HUES48 (cell line): ENCODE measurements at regions not wholly inside any gene's neighbourhood (a gene's known extent, or its start where the extent isn't known, plus 50 kb on each side); places are given as distances from the start of the nearest gene placed in this dataset.

Source experiments
- H3K27ac ChIP-seq: one replicate; pipeline ENCODE4 v1.7.0; 2013; ENCODE audit warnings: low read depth, low read length, inconsistent platforms
- H3K27me3 ChIP-seq: 2 replicates; pipeline ENCODE4 v1.6.1; 2013; ENCODE audit warnings: mild to moderate bottlenecking, low read length; ENCODE audit not compliant: control insufficient read depth, insufficient read depth
- H3K36me3 ChIP-seq: 2 replicates; pipeline ENCODE4 v1.6.1; 2013; ENCODE audit warnings: low read length; ENCODE audit not compliant: control insufficient read depth, insufficient read depth
- H3K4me1 ChIP-seq: 2 replicates; pipeline ENCODE4 v1.6.1; 2013; ENCODE audit warnings: mild to moderate bottlenecking, low read length; ENCODE audit not compliant: control insufficient read depth, insufficient read depth
- H3K4me3 ChIP-seq: 2 replicates; pipeline ENCODE4 v1.5.1; 2013; ENCODE audit warnings: mild to moderate bottlenecking, low read depth, low read length
- H3K9ac ChIP-seq: 2 replicates; pipeline ENCODE4 v1.6.1; 2013; ENCODE audit warnings: mild to moderate bottlenecking, low read depth, low read length, moderate library complexity
- H3K9me3 ChIP-seq: 2 replicates; pipeline ENCODE4 v1.6.1; 2013; ENCODE audit warnings: low read length; ENCODE audit not compliant: control insufficient read depth, insufficient read depth

GRCh38 chrX:20529301-20529700 is 262.6 kb upstream of the RPS6KA3 start:
- H3K27me3 ChIP-seq, result 0 out of 2 replicates have a peak, but pooled peaks cover 7% of the 10 kb centered on the region
- H3K9me3 ChIP-seq, result no peaks in the 10 kb centered on the region
- no peak overlapping the region for H3K4me3 ChIP-seq
- H3K4me1 ChIP-seq, result peaks cover 25% of the 10 kb centered on the region
- no peaks in the 10 kb centered on the region for H3K36me3 ChIP-seq
- H3K9ac ChIP-seq, result no peak overlapping the region
- H3K27ac ChIP-seq, result no peak overlapping the region

GRCh38 chrX:20527558-20528011 is 260.9 kb upstream of the RPS6KA3 start:
- Histone ChIP-seq H3K4me3 (no peak overlapping the region), H3K27ac (no peak overlapping the region), H3K4me1 (peaks cover 25% of the 10 kb centered on the region), H3K9me3 (no peaks in the 10 kb centered on the region), H3K9ac (no peak overlapping the region), H3K36me3 (no peaks in the 10 kb centered on the region), H3K27me3 (0 out of 2 replicates have a peak, but pooled peaks cover 7% of the 10 kb centered on the region)

DNA sequence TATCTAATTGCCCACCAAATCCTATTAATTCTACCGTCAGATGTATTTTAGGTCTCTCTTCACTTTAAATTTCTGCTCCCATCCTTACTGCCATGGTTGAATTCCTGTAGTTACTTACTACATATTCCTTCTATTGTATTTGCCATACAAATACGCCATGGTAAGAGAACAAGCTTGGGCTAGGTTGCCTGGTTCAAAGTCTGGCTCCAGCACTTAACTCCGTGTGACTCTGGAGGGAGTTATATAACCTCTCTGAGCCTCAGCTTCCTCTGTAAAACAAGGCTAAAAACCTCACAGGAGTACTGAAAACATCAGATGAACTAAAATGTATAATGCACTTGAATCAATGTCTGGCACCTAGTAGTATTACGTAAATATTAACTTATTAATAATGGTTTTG is 260.3 kb upstream of the RPS6KA3 start:
- H3K9me3 ChIP-seq, result no peaks in the 10 kb centered on the region
- no peak overlapping the region for H3K9ac ChIP-seq
- no peaks in the 10 kb centered on the region for H3K36me3 ChIP-seq
- peaks cover 25% of the 10 kb centered on the region for H3K4me1 ChIP-seq
- H3K27me3 ChIP-seq, result 0 out of 2 replicates have a peak, but pooled peaks cover 3% of the 10 kb centered on the region
- no peak overlapping the region for H3K27ac ChIP-seq
- no peak overlapping the region for H3K4me3 ChIP-seq

DNA sequence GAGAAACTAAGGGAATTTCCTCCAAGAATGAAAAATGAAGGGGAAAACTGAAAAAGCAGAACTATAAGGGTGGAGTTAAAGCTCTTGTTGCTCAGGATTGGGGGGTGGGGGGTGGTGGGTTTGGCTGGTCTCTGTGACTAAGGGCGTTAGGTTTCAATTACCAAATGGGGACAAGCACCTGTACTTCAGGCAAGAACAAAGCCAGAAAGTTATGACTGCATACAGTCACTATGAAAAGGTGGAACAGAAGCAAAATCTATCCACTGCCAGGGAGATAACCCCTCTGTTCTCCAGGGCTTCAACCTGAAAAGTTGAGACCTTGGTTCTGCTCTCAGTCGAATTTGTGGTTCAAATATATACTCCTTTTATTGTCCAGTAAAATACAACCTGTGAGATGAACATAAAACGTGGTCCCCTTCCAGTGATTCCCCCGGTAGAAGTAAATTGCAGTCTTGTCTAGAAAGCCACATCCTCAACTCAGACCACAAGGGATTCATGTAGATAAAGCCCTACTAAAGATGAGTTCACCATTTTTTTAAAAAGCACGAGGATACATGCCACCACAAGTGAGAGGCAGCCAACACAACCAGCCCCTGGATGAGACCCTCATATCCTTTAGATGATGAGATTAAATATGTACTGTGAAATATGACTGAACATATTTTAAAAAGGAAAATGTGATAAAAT is 257.1 kb upstream of the RPS6KA3 start:
- Histone ChIP-seq H3K36me3 (no peaks in the 10 kb centered on the region), H3K4me3 (no peak overlapping the region), H3K27me3 (no peaks in the 10 kb centered on the region)

GRCh38 chrX:20522420-20522819 is 255.7 kb upstream of the RPS6KA3 start:
- H3K9me3 ChIP-seq, result no peaks in the 10 kb centered on the region
- no peaks in the 10 kb centered on the region for H3K36me3 ChIP-seq
- H3K4me1 ChIP-seq, result no peaks in the 10 kb centered on the region
- no peak overlapping the region for H3K9ac ChIP-seq
- H3K27me3 ChIP-seq, result no peaks in the 10 kb centered on the region
- H3K27ac ChIP-seq, result no peak overlapping the region
- no peak overlapping the region for H3K4me3 ChIP-seq

More for the DNA sequence above, 257.1 kb upstream of the RPS6KA3 start:
- Histone ChIP-seq H3K9ac (no peak overlapping the region), H3K4me1 (peaks cover 4% of the 10 kb centered on the region; the same call in 1 of the 2 replicates), H3K27ac (no peak overlapping the region), H3K9me3 (no peaks in the 10 kb centered on the region)

DNA sequence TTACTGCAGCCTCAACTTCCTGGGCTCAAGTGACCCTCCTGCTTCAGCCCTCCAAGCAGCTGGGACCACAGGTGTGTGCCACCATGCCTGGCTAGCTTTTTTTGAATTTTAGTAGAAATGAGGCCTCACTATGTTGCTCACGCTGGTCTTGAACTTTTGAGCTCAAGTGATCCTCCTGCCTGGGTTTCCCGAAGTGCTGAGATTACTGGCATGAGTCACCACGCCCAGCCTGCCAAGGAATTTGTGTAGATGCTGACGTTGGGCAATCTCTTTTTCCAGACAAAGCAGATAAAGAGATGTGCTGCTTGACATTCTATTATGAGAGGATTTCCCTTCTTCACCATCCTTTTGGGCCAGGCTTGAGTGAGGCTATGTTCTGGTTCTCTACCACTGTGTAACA is 254.5 kb upstream of the RPS6KA3 start:
- H3K4me3 ChIP-seq, result no peak overlapping the region
- H3K9ac ChIP-seq, result no peak overlapping the region
- no peaks in the 10 kb centered on the region for H3K9me3 ChIP-seq
- H3K36me3 ChIP-seq, result no peaks in the 10 kb centered on the region
- H3K27me3 ChIP-seq, result no peaks in the 10 kb centered on the region
- no peaks in the 10 kb centered on the region for H3K4me1 ChIP-seq
- no peak overlapping the region for H3K27ac ChIP-seq

GRCh38 chrX:20519826-20520225 is 253.1 kb upstream of the RPS6KA3 start:
- no peak overlapping the region for H3K27ac ChIP-seq
- H3K9ac ChIP-seq, result no peak overlapping the region
- H3K4me3 ChIP-seq, result no peak overlapping the region
- H3K9me3 ChIP-seq, result no peaks in the 10 kb centered on the region
- no peaks in the 10 kb centered on the region for H3K27me3 ChIP-seq
- no peaks in the 10 kb centered on the region for H3K36me3 ChIP-seq
- no peaks in the 10 kb centered on the region for H3K4me1 ChIP-seq

DNA sequence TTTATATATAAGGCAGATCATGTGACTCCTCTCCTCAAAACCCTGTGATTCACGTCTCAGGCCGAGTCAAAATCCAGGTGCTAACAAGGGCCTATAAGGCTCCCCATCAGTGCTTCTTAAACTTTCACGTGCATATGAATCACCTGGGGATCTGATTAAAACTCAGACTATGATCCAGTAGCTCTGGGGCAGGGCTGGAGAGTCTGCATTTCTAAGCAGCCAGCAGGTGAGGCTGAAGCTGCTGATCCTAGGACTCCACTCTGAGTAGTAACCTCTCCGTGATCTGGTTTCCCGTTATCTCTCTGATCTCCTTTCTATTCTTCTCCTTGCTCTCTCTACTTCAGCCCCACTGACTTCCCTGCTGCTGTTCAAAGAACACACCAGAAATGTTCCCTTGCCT is 252.4 kb upstream of the RPS6KA3 start:
- no peak overlapping the region for H3K4me3 ChIP-seq
- H3K27me3 ChIP-seq, result no peaks in the 10 kb centered on the region
- H3K4me1 ChIP-seq, result no peaks in the 10 kb centered on the region
- H3K9me3 ChIP-seq, result no peaks in the 10 kb centered on the region
- no peak overlapping the region for H3K27ac ChIP-seq
- H3K36me3 ChIP-seq, result no peaks in the 10 kb centered on the region
- no peak overlapping the region for H3K9ac ChIP-seq

GRCh38 chrX:20517565-20517964 is 250.9 kb upstream of the RPS6KA3 start:
- no peak overlapping the region for H3K9ac ChIP-seq
- H3K4me1 ChIP-seq, result no peaks in the 10 kb centered on the region
- H3K4me3 ChIP-seq, result no peak overlapping the region
- H3K36me3 ChIP-seq, result no peaks in the 10 kb centered on the region
- no peaks in the 10 kb centered on the region for H3K9me3 ChIP-seq
- no peaks in the 10 kb centered on the region for H3K27me3 ChIP-seq
- H3K27ac ChIP-seq, result no peak overlapping the region

DNA sequence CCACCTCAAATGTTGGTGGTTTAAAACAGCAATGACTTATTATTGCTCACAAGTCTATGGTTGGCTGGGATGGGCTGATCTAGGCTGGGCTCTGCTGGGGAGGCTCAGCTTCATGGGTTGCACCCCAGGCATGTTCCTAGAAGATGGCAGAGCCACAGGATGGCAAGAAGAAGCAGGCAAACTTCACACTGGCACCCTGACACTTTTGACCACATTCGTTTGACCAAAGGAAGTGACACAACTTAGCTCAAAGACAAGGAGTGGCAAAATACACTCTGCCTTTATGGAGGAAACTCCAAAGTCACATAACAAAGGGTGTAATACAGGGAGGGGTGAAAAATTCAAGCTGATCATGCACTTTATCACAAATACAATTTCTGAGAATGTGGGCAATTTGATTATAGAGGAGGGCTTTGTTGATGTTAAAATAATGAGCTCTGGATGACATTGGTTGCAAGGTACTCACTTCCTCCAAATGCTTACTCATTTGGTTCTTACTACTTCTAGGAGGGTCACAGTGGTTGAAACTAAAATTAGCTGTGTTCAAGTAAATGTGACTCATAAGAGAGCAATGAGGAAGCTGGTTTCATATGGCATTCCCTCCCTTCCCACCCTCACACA is 249.2 kb upstream of the RPS6KA3 start:
- Histone ChIP-seq H3K36me3 (no peaks in the 10 kb centered on the region), H3K27ac (peak overlapping the region; percentile 61), H3K9me3 (no peaks in the 10 kb centered on the region), H3K9ac (no peak overlapping the region), H3K4me1 (no peaks in the 10 kb centered on the region), H3K4me3 (no peak overlapping the region), H3K27me3 (no peaks in the 10 kb centered on the region)

- no peaks in the 10 kb centered on the region for H3K4me1 ChIP-seq
- H3K27ac ChIP-seq, result no peak overlapping the region
- H3K9ac ChIP-seq, result no peak overlapping the region
- H3K9me3 ChIP-seq, result no peaks in the 10 kb centered on the region
- no peaks in the 10 kb centered on the region for H3K36me3 ChIP-seq
- no peak overlapping the region for H3K4me3 ChIP-seq
- no peaks in the 10 kb centered on the region for H3K27me3 ChIP-seq
Measured at GRCh38 chrX:20514358-20514757, 247.6 kb upstream of the RPS6KA3 start.
